MM.1S (cell line): ENCODE measurements at regions not wholly inside any gene's neighbourhood (a gene's known extent, or its start where the extent isn't known, plus 50 kb on each side); places are given as distances from the start of the nearest gene placed in this dataset.

Experiments used
- CTCF ChIP-seq: fragments of 300-600 bp; sonication (generic); IDR thresholded peaks from 2 replicates; pipeline ENCODE4 v1.5.1; 2016; ENCODE audit warnings: antibody characterized with exemption, low read length, mixed read lengths
- EZH2 ChIP-seq: fragments of 300-600 bp; sonication (generic); optimal IDR thresholded peaks from 2 replicates; pipeline ENCODE3; 2017; ENCODE audit warnings: low read depth, mild to moderate bottlenecking, antibody characterized with exemption, low read length, mixed read lengths
- EZH2phosphoT487 ChIP-seq: fragments of 300-600 bp; sonication (generic); IDR thresholded peaks from 2 replicates; pipeline ENCODE4 v1.6.1; 2018; ENCODE audit warnings: antibody characterized with exemption, low read length

- TF ChIP-seq CTCF (no peak), EZH2 (no peak), EZH2phosphoT487 (no peak)
These were observed 263.6 kb upstream of the EMCN start for GRCh38 chr4:100781435-100781834.
